Kidney (tissue), 13 donors: ENCODE measurements at regions not wholly inside any gene's neighbourhood (a gene's known extent, or its start where the extent isn't known, plus 50 kb on each side); places are given as distances from the start of the nearest gene placed in this dataset.

Experiments used
- DNase-seq, 5 donors: peaks; one replicate each; pipeline ENCODE4 v3.0.0-alpha.2; 2013 to 2020
- FAIRE-seq: peaks from 2 replicates; lab custom pipeline; 2012; peaks lifted over from hg19 to GRCh38; lab: Jason Lieb, UNC
- H3K27ac ChIP-seq, 2 donors: one replicate each; pipeline ENCODE4 v1.7.0; 2013; ENCODE audit warnings: low read depth in 2 of 2, low read length in 2 of 2, inconsistent platforms in 1 of 2
- H3K27me3 ChIP-seq: one replicate; pipeline ENCODE4 v1.7.1; 2013; ENCODE audit warnings: low read length, inconsistent platforms; ENCODE audit not compliant: control insufficient read depth, insufficient read depth
- H3K36me3 ChIP-seq, 3 donors: one replicate each; pipeline versions ENCODE4 v1.7.0 to v1.7.1; 2013; ENCODE audit warnings: low read length in 3 of 3, control low read depth in 1 of 3, inconsistent platforms in 1 of 3; ENCODE audit not compliant: insufficient read depth in 3 of 3, control insufficient read depth in 2 of 3
- H3K4me1 ChIP-seq, 3 donors: one replicate each; pipeline versions ENCODE4 v1.7.0 to v1.7.1; 2013; ENCODE audit warnings: low read length in 3 of 3, inconsistent platforms in 1 of 3, low read depth in 1 of 3; ENCODE audit not compliant: control insufficient read depth in 2 of 3, insufficient read depth in 2 of 3
- H3K4me3 ChIP-seq, 3 donors: one replicate each; pipeline versions ENCODE4 v1.7.0 to v1.8.1; 2013; ENCODE audit warnings: low read length in 3 of 3, control low read depth in 1 of 3, inconsistent platforms in 1 of 3
- H3K9ac ChIP-seq, 3 donors: one replicate each; pipeline versions ENCODE4 v1.7.0 to v1.7.1; 2013; ENCODE audit warnings: low read length in 3 of 3, control low read depth in 1 of 3, inconsistent platforms in 1 of 3
- H3K9me3 ChIP-seq, 3 donors: one replicate each; pipeline versions ENCODE4 v1.7.0 to v1.7.1; 2013; ENCODE audit warnings: low read length in 3 of 3, control low read depth in 1 of 3, inconsistent platforms in 1 of 3; ENCODE audit not compliant: control insufficient read depth in 2 of 3, insufficient read depth in 1 of 3
- CTCF ChIP-seq: IDR thresholded peaks from 3 replicates; pipeline ENCODE4 v1.5.1; 2012; ENCODE audit warnings: mild to moderate bottlenecking, moderate library complexity, borderline replicate concordance; ENCODE audit not compliant: insufficient read depth; ENCODE audit errors: extremely low read depth
- intact Hi-C: fragments of 100-400 bp; cut with DNase I; formaldehyde crosslinking; loops from one replicate; pipeline ENCODE4 v1.11.1; 2022
- donor health status: control.
- donor health status: control.
- donor health status: control.
- donor health status: control.
- donor health status: control.
- donor health status: DM: yes; HTN: yes; CAD: no.
- donor health status: Normal renal cell carcinoma (clear cell type).

GRCh38 chr10:44262551-44263251, 122.2 kb downstream of the CXCL12 start:
- Histone ChIP-seq H3K9ac (no peak overlapping the region), H3K4me1 (peaks cover 0 to 2% (median 0%) of the 10 kb centered on the region in 3 donors), H3K27me3 (no peaks in the 10 kb centered on the region), H3K9me3 (no peaks in the 10 kb centered on the region), H3K36me3 (no peaks in the 10 kb centered on the region), H3K27ac (no peak overlapping the region), H3K4me3 (no peak overlapping the region)
- no peak for TF ChIP-seq CTCF
- DNase-seq (no peak), FAIRE-seq (no peak)
- intact Hi-C loops: no loop called here

GRCh38 chr10:44261710-44262455, 123.0 kb downstream of the CXCL12 start:
- Histone ChIP-seq H3K36me3 (no peaks in the 10 kb centered on the region), H3K27ac (no peak overlapping the region), H3K4me3 (no peak overlapping the region), H3K27me3 (no peaks in the 10 kb centered on the region), H3K9ac (no peak overlapping the region), H3K9me3 (no peaks in the 10 kb centered on the region), H3K4me1 (peaks cover 0 to 2% (median 0%) of the 10 kb centered on the region in 3 donors)
- intact Hi-C loops: no loop called here
- DNase-seq (peak in 3 of 5 donors; percentile 46 to 74 (median 52)), FAIRE-seq (no peak)
- TF ChIP-seq CTCF: no peak

- Histone ChIP-seq H3K36me3 (no peaks in the 10 kb centered on the region), H3K9ac (no peak overlapping the region), H3K27me3 (no peaks in the 10 kb centered on the region), H3K9me3 (no peaks in the 10 kb centered on the region), H3K27ac (no peak overlapping the region), H3K4me1 (peaks cover 0 to 2% (median 0%) of the 10 kb centered on the region in 3 donors), H3K4me3 (no peak overlapping the region)
- TF ChIP-seq CTCF: no peak
- peak in 1 of 5 donors; percentile 67 for DNase-seq
- intact Hi-C loops: no loop called here
- FAIRE-seq: no peak
Measured at GRCh38 chr10:44261296-44261695, 123.6 kb downstream of the CXCL12 start.
